ENCODE measurements at regions not wholly inside any gene's neighbourhood (a gene's known extent, or its start where the extent isn't known, plus 50 kb on each side); places are given as distances from the start of the nearest gene placed in this dataset.

DNA sequence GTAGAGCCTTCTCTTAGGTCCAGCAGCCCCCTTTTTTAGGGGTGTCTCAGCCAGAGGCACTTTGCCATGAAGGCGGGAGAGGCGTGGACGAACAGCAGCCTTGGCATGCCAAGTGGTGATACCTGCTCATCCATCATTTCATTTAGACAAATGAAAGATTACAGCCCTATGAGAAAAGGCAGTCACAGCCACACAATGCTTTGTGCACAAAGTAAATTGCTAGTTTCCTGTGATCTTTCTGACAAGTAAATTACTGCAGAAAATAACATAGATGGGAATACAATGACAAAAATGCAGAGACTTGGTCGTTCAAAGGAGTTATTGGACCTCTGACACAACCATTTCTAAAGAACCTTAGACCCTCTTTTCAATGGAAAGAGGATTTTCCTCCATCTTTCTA is 94.9 kb downstream of the RND3 start:
- no peak for FAIRE-seq
- intact Hi-C loops (cut with DNase I): no loop called here

GRCh38 chr2:150391779-150392178 is 95.7 kb downstream of the RND3 start:
- H3K27me3 ChIP-seq: no peaks in the 10 kb centered on the region
- DNase-seq (no peak), ATAC-seq (no peak), FAIRE-seq (no peak)
- no peaks in the 10 kb centered on the region for H3K4me1 ChIP-seq
- no peaks in the 10 kb centered on the region for H3K36me3 ChIP-seq
- H3K9me3 ChIP-seq: no peaks in the 10 kb centered on the region
- intact Hi-C loops (cut with DNase I): no loop called here
- H3K27ac ChIP-seq: no peak overlapping the region
- no peak overlapping the region for H3K4me3 ChIP-seq
- TF ChIP-seq CTCF (IDR thresholded peaks at IDR 0.05): no peak

More for the DNA sequence above, 94.9 kb downstream of the RND3 start:
- no peak for DNase-seq
- no peak for ATAC-seq
- Histone ChIP-seq H3K27ac (no peak overlapping the region), H3K4me1 (no peaks in the 10 kb centered on the region), H3K36me3 (no peaks in the 10 kb centered on the region), H3K9me3 (no peaks in the 10 kb centered on the region), H3K27me3 (no peaks in the 10 kb centered on the region), H3K4me3 (no peak overlapping the region)
- no peak for TF ChIP-seq CTCF (IDR thresholded peaks at IDR 0.05)
- WGBS, 2 donors: 32 to 41% methylated on average over 4 of the region's 4 CpGs

GRCh38 chr2:150389447-150389846 is 98.0 kb downstream of the RND3 start:
- H3K27ac ChIP-seq: no peak overlapping the region
- no peaks in the 10 kb centered on the region for H3K27me3 ChIP-seq
- DNase-seq: no peak
- TF ChIP-seq CTCF (IDR thresholded peaks at IDR 0.05): no peak
- H3K9me3 ChIP-seq: no peaks in the 10 kb centered on the region
- no peaks in the 10 kb centered on the region for H3K36me3 ChIP-seq
- WGBS, 2 donors: 57 to 77% methylated on average over 2 of the region's 2 CpGs
- no peak for FAIRE-seq
- no peaks in the 10 kb centered on the region for H3K4me1 ChIP-seq
- intact Hi-C loops (cut with DNase I): no loop called here
- ATAC-seq: no peak
- H3K4me3 ChIP-seq: no peak overlapping the region

GRCh38 chr2:150388289-150388625 is 99.2 kb downstream of the RND3 start:
- Histone ChIP-seq H3K4me3 (no peak overlapping the region), H3K27ac (no peak overlapping the region), H3K36me3 (no peaks in the 10 kb centered on the region), H3K9me3 (no peaks in the 10 kb centered on the region), H3K4me1 (no peaks in the 10 kb centered on the region), H3K27me3 (no peaks in the 10 kb centered on the region)
- WGBS, 2 donors: 70 to 81% methylated on average over 2 of the region's 2 CpGs
- FAIRE-seq (no peak), DNase-seq (no peak), ATAC-seq (no peak)
- no peak for TF ChIP-seq CTCF (IDR thresholded peaks at IDR 0.05)
- intact Hi-C loops (cut with DNase I): no loop called here

GRCh38 chr2:150387586-150388288 is 99.7 kb downstream of the RND3 start:
- H3K4me3 ChIP-seq: no peak overlapping the region
- FAIRE-seq (no peak), ATAC-seq (no peak), DNase-seq (no peak)
- no peaks in the 10 kb centered on the region for H3K9me3 ChIP-seq
- 81 to 89% methylated on average over 4 of the region's 4 CpGs for WGBS, 2 donors
- TF ChIP-seq CTCF (IDR thresholded peaks at IDR 0.05): no peak
- H3K27me3 ChIP-seq: no peaks in the 10 kb centered on the region
- no peaks in the 10 kb centered on the region for H3K36me3 ChIP-seq
- no peak overlapping the region for H3K27ac ChIP-seq
- intact Hi-C loops (cut with DNase I): no loop called here
- no peaks in the 10 kb centered on the region for H3K4me1 ChIP-seq
